ENCODE measurements at regions not wholly inside any gene's neighbourhood (a gene's known extent, or its start where the extent isn't known, plus 50 kb on each side); places are given as distances from the start of the nearest gene placed in this dataset.

GRCh38 chr1:69058454-69058853 lies 509.3 kb upstream of the LRRC7 start:
- no peak overlapping the region for H3K27ac ChIP-seq
- TF ChIP-seq CTCF (IDR thresholded peaks at IDR 0.05), result no peak

GRCh38 chr1:69070660-69071373 lies 496.9 kb upstream of the LRRC7 start:
- no peak for DNase-seq (ENCODE audit: low spot score in 2 of 2)
- Histone ChIP-seq H3K27me3 (no peaks in the 10 kb centered on the region), H3K4me1 (no peaks in the 10 kb centered on the region), H3K4me3 (no peak overlapping the region), H3K27ac (no peak overlapping the region), H3K9me3 (no peaks in the 10 kb centered on the region), H3K36me3 (no peaks in the 10 kb centered on the region)
- intact Hi-C loops (cut with DNase I), result no loop called here
- no peak for TF ChIP-seq CTCF (IDR thresholded peaks at IDR 0.05)

More at GRCh38 chr1:69058454-69058853, 509.3 kb upstream of the LRRC7 start:
- Histone ChIP-seq H3K27me3 (no peaks in the 10 kb centered on the region), H3K36me3 (no peaks in the 10 kb centered on the region), H3K9me3 (no peaks in the 10 kb centered on the region), H3K4me1 (no peaks in the 10 kb centered on the region), H3K4me3 (no peak overlapping the region)
- intact Hi-C loops (cut with DNase I), result no loop called here
- no peak for DNase-seq (ENCODE audit: low spot score in 2 of 2)

GRCh38 chr1:69073176-69073575 lies 494.5 kb upstream of the LRRC7 start:
- no peak overlapping the region for H3K27ac ChIP-seq

GRCh38 chr1:69076631-69077030 lies 491.1 kb upstream of the LRRC7 start:
- TF ChIP-seq CTCF (IDR thresholded peaks at IDR 0.05), result no peak
- Histone ChIP-seq H3K4me3 (no peak overlapping the region), H3K27me3 (no peaks in the 10 kb centered on the region), H3K36me3 (no peaks in the 10 kb centered on the region), H3K4me1 (no peaks in the 10 kb centered on the region), H3K27ac (no peak overlapping the region), H3K9me3 (no peaks in the 10 kb centered on the region)
- intact Hi-C loops (cut with DNase I), result no loop called here
- DNase-seq (ENCODE audit: low spot score in 2 of 2), result no peak

More at GRCh38 chr1:69073176-69073575, 494.5 kb upstream of the LRRC7 start:
- TF ChIP-seq CTCF (IDR thresholded peaks at IDR 0.05), result no peak
- DNase-seq (ENCODE audit: low spot score in 2 of 2), result no peak
- intact Hi-C loops (cut with DNase I), result no loop called here
- H3K9me3 ChIP-seq, result no peaks in the 10 kb centered on the region
- H3K36me3 ChIP-seq, result no peaks in the 10 kb centered on the region
- no peaks in the 10 kb centered on the region for H3K27me3 ChIP-seq
- H3K4me1 ChIP-seq, result no peaks in the 10 kb centered on the region
- H3K4me3 ChIP-seq, result no peak overlapping the region

GRCh38 chr1:69077198-69077597 lies 490.5 kb upstream of the LRRC7 start:
- Histone ChIP-seq H3K9me3 (no peaks in the 10 kb centered on the region), H3K27ac (no peak overlapping the region), H3K27me3 (no peaks in the 10 kb centered on the region), H3K36me3 (no peaks in the 10 kb centered on the region), H3K4me3 (no peak overlapping the region), H3K4me1 (no peaks in the 10 kb centered on the region)
- no peak for DNase-seq (ENCODE audit: low spot score in 2 of 2)
- intact Hi-C loops (cut with DNase I), result no loop called here
- no peak for TF ChIP-seq CTCF (IDR thresholded peaks at IDR 0.05)

- Histone ChIP-seq H3K27ac (no peak overlapping the region), H3K36me3 (no peaks in the 10 kb centered on the region), H3K4me3 (no peak overlapping the region), H3K4me1 (no peaks in the 10 kb centered on the region), H3K9me3 (no peaks in the 10 kb centered on the region), H3K27me3 (no peaks in the 10 kb centered on the region)
- intact Hi-C loops (cut with DNase I), result no loop called here
- no peak for TF ChIP-seq CTCF (IDR thresholded peaks at IDR 0.05)
- no peak for DNase-seq (ENCODE audit: low spot score in 2 of 2)
Observed at GRCh38 chr1:69077633-69078032, 490.1 kb upstream of the LRRC7 start.

Data from ascending aorta (tissue), 2 donors.